ENCODE measurements at regions not wholly inside any gene's neighbourhood (a gene's known extent, or its start where the extent isn't known, plus 50 kb on each side); places are given as distances from the start of the nearest gene placed in this dataset.

- Histone ChIP-seq H3K4me3 (no peak overlapping the region), H3K4me1 (no peaks in the 10 kb centered on the region), H3K27me3 (no peaks in the 10 kb centered on the region), H3K27ac (no peak overlapping the region), H3K9me3 (no peaks in the 10 kb centered on the region), H3K36me3 (no peaks in the 10 kb centered on the region)
- intact Hi-C loops (cut with DNase I), result no loop called here
- DNase-seq (ENCODE audit: extremely low spot score in 2 of 2), result no peak
- TF ChIP-seq POLR2A (IDR thresholded peaks at IDR 0.05), result no peak
- TF ChIP-seq CTCF (IDR thresholded peaks at IDR 0.05), result no peak
- no peak for TF ChIP-seq POLR2AphosphoS5 (IDR thresholded peaks at IDR 0.05; ENCODE audit: insufficient read depth in 1 of 2, low read depth in 1 of 2)
These were observed 74.5 kb upstream of the PRKCQ start for GRCh38 chr10:6654571-6654970.

- Histone ChIP-seq H3K4me1 (no peaks in the 10 kb centered on the region), H3K9me3 (no peaks in the 10 kb centered on the region), H3K36me3 (no peaks in the 10 kb centered on the region), H3K27ac (no peak overlapping the region), H3K4me3 (no peak overlapping the region), H3K27me3 (no peaks in the 10 kb centered on the region)
- DNase-seq (ENCODE audit: extremely low spot score in 2 of 2), result no peak
- TF ChIP-seq CTCF (IDR thresholded peaks at IDR 0.05) (no peak), POLR2AphosphoS5 (IDR thresholded peaks at IDR 0.05; ENCODE audit: insufficient read depth in 1 of 2, low read depth in 1 of 2) (no peak), POLR2A (IDR thresholded peaks at IDR 0.05) (no peak)
- intact Hi-C loops (cut with DNase I), result no loop called here
These were observed 70.5 kb upstream of the PRKCQ start for GRCh38 chr10:6650586-6650985.

GRCh38 chr10:6649903-6650302 is 69.8 kb upstream of the PRKCQ start:
- H3K36me3 ChIP-seq, result no peaks in the 10 kb centered on the region
- H3K9me3 ChIP-seq, result no peaks in the 10 kb centered on the region
- no peaks in the 10 kb centered on the region for H3K27me3 ChIP-seq
- intact Hi-C loops (cut with DNase I), result no loop called here
- no peaks in the 10 kb centered on the region for H3K4me1 ChIP-seq
- TF ChIP-seq POLR2A (IDR thresholded peaks at IDR 0.05) (no peak), CTCF (IDR thresholded peaks at IDR 0.05) (no peak), POLR2AphosphoS5 (IDR thresholded peaks at IDR 0.05; ENCODE audit: insufficient read depth in 1 of 2, low read depth in 1 of 2) (no peak)
- H3K27ac ChIP-seq, result no peak overlapping the region
- DNase-seq (ENCODE audit: extremely low spot score in 2 of 2), result no peak
- H3K4me3 ChIP-seq, result no peak overlapping the region

- intact Hi-C loops (cut with DNase I), result no loop called here
- no peak overlapping the region for H3K27ac ChIP-seq
- no peaks in the 10 kb centered on the region for H3K9me3 ChIP-seq
- H3K36me3 ChIP-seq, result no peaks in the 10 kb centered on the region
- H3K4me1 ChIP-seq, result no peaks in the 10 kb centered on the region
- no peak for DNase-seq (ENCODE audit: extremely low spot score in 2 of 2)
- no peak overlapping the region for H3K4me3 ChIP-seq
- H3K27me3 ChIP-seq, result no peaks in the 10 kb centered on the region
- TF ChIP-seq POLR2AphosphoS5 (IDR thresholded peaks at IDR 0.05; ENCODE audit: insufficient read depth in 1 of 2, low read depth in 1 of 2) (no peak), POLR2A (IDR thresholded peaks at IDR 0.05) (no peak), CTCF (IDR thresholded peaks at IDR 0.05) (no peak)
These were observed 69.0 kb upstream of the PRKCQ start for GRCh38 chr10:6648894-6649720.

- intact Hi-C loops (cut with DNase I), result no loop called here
- TF ChIP-seq CTCF (IDR thresholded peaks at IDR 0.05) (peak; percentile 12 to 30 (median 23)), POLR2AphosphoS5 (IDR thresholded peaks at IDR 0.05; ENCODE audit: insufficient read depth in 1 of 2, low read depth in 1 of 2) (no peak), POLR2A (IDR thresholded peaks at IDR 0.05) (no peak)
- no peak overlapping the region for H3K27ac ChIP-seq
- no peak for DNase-seq (ENCODE audit: extremely low spot score in 2 of 2)
- no peak overlapping the region for H3K4me3 ChIP-seq
- no peaks in the 10 kb centered on the region for H3K4me1 ChIP-seq
- no peaks in the 10 kb centered on the region for H3K36me3 ChIP-seq
- no peaks in the 10 kb centered on the region for H3K27me3 ChIP-seq
- no peaks in the 10 kb centered on the region for H3K9me3 ChIP-seq
These were observed 67.9 kb upstream of the PRKCQ start for GRCh38 chr10:6647811-6648526.

Measured in vagina (tissue), 2 donors.